GM12892 (cell line): ENCODE measurements at regions not wholly inside any gene's neighbourhood (a gene's known extent, or its start where the extent isn't known, plus 50 kb on each side); places are given as distances from the start of the nearest gene placed in this dataset.

Source experiments
- POLR2A ChIP-seq: IDR thresholded peaks from 2 replicates; pipeline ENCODE4 v1.6.1; 2011; ENCODE audit warnings: low read depth, low read length, control low read depth
- POLR2AphosphoS5 ChIP-seq: IDR thresholded peaks from 2 replicates; pipeline ENCODE4 v1.6.1; 2011; ENCODE audit warnings: low read depth, low read length, control low read depth
- TAF1 ChIP-seq: IDR thresholded peaks from 2 replicates; pipeline ENCODE4 v1.6.1; 2011; ENCODE audit warnings: low read depth, mild to moderate bottlenecking, control low read depth, low read length, borderline replicate concordance

- TF ChIP-seq POLR2A (no peak), POLR2AphosphoS5 (no peak), TAF1 (no peak)
Observed at GRCh38 chr7:46357290-46357689, 436.2 kb upstream of the IGFBP3 start.
